Right hindlimb (tissue), 1 donor: ENCODE measurements at regions not wholly inside any gene's neighbourhood (a gene's known extent, or its start where the extent isn't known, plus 50 kb on each side); places are given as distances from the start of the nearest gene placed in this dataset.
"Not testable (repeated sequence)": the region's sequence is repeated elsewhere in the genome, so short reads cannot be mapped to it uniquely, and the experiment has no call there.

ENCODE experiments used
- DNase-seq: peaks from one replicate; pipeline ENCODE4 v3.0.0-alpha.2; 2018

GRCh38 chr12:131214936-131215335, 261.2 kb downstream of the ADGRD1 start:
- not testable (repeated sequence) for DNase-seq

DNA sequence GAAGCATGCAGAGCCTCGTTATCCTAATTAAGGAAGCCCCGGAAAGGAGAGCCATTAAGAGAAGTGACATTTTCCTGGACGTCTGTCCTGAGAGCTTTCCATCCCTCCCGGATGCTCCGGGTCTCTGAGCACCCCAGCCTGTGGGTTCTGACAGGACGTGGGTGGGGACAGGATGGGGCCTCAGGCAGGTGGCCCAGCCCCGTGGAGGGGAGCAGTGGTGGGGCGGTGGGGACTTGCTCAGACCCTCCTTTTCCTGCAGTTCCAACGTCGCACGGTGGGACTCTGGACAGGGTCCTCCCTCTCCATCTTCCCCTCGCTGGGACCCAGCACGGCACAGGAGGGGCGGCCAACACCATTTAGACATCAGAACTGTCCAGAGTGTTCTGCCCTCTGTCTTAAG, 262.9 kb downstream of the ADGRD1 start:
- not testable (repeated sequence) for DNase-seq

DNA sequence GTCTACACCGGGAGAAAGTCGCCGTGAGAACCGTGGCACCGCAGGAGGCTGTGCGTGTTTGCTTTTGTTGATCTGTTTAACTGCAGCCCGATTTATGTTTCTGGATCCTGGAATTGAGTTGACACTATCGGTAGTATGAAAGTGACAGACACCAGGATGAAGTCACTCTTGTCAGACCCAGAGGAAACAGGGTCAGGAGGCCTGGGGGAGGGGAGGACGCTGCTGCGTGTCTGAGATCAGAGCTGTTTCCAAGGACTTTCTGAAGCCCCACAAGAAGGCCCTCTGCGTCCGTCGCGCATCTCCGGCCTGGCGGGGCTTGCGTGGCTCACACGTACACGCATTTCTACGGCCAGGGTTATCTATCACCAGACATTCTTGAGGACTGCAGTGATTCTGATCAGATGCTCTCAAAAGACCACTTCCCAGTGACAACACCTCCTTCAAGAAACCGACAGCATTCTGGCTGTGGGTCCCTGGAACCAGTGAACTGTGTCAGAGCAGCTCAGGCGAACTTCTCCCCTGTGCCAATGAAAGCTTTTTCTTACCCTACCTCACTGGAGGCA, 263.4 kb downstream of the ADGRD1 start:
- DNase-seq = no peak

GRCh38 chr12:131218026-131218922, 264.6 kb downstream of the ADGRD1 start:
- DNase-seq = no peak

GRCh38 chr12:131218923-131219669, 265.4 kb downstream of the ADGRD1 start:
- no peak for DNase-seq

DNA sequence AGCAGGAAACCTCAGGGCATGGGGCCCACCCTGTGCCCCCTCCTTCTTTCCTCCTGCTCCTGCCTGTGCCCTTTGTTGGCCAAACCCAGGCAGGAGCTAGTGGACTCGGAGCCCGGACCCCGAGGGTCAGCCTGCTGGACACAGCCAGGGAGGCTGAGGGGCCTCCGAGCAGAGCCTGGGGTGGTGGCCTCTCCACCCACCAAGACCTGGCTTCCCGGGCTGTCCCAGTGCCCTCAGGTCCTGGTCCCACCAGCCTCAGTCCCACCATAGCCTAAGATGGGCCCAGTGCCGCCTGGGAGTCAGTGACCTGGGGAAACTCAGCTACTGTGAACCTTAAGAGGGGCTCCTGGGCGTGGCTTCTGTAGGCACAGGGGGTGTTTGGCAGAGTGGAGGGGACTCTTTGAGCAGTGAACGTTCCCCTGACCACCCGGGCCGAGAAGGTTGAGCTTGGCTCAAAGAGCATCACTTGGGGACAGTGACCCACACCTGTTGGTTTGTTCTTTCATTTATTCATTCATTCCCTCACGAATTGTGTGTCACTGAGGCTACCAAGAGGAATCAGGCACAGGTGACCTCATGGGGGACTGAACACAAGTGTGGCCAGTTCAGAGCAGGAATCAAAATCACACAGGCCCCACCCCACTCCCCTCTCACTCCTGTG, 266.1 kb downstream of the ADGRD1 start:
- DNase-seq = no peak

- DNase-seq = no peak
These were observed 266.6 kb downstream of the ADGRD1 start for GRCh38 chr12:131220331-131220685.

DNA sequence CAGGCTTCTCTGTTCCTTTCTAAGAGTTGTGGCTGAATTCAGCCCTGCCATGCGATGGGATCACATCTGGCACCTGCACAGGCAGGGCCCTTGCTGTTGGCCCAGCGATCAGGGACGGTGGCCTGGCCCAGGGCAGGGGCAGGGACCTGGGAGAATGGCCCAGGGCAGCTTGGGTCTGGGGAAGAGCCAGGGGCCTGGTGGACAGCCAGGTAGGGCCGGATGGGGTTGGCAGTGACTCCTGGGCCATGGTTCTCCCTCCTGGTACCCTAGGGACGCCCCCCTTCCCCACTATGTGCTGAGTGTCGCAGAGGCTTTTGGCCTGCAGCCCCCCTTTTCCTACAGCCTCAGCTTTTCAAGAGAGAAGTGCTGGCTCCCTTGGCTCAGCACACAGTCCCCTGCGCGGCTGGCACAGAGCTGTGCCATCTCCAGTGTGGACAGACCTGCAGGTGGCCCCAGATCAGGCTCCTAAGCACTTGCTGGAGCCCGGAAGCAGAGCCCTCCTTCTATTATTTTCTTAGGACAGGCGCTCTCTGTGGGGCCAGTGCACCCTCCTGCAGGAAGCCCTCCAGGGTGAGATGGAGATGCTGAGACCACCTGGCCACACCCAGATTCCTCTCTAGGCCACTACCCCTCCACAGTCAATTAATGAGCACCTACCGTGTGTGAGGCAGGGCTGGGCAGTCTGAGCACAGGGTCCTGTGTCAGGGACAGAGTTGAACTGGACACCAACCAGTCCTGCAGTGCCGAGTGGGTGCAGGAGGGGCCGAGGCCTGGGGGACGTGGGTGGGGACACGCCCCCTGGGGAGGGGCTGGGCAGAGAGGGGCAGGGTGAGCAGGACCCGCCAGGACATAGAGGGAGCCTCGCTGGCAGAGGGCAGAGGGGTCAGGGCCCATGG, 267.6 kb downstream of the ADGRD1 start:
- no peak for DNase-seq

- no peak for DNase-seq
These were observed 268.2 kb downstream of the ADGRD1 start for GRCh38 chr12:131221957-131222328.

- DNase-seq = peak; percentile 37
These were observed 268.8 kb downstream of the ADGRD1 start for GRCh38 chr12:131222329-131223139.

- no peak for DNase-seq
These were observed 269.6 kb downstream of the ADGRD1 start for GRCh38 chr12:131223171-131223761.

- DNase-seq = no peak
These were observed 270.1 kb downstream of the ADGRD1 start for GRCh38 chr12:131223791-131224225.

DNA sequence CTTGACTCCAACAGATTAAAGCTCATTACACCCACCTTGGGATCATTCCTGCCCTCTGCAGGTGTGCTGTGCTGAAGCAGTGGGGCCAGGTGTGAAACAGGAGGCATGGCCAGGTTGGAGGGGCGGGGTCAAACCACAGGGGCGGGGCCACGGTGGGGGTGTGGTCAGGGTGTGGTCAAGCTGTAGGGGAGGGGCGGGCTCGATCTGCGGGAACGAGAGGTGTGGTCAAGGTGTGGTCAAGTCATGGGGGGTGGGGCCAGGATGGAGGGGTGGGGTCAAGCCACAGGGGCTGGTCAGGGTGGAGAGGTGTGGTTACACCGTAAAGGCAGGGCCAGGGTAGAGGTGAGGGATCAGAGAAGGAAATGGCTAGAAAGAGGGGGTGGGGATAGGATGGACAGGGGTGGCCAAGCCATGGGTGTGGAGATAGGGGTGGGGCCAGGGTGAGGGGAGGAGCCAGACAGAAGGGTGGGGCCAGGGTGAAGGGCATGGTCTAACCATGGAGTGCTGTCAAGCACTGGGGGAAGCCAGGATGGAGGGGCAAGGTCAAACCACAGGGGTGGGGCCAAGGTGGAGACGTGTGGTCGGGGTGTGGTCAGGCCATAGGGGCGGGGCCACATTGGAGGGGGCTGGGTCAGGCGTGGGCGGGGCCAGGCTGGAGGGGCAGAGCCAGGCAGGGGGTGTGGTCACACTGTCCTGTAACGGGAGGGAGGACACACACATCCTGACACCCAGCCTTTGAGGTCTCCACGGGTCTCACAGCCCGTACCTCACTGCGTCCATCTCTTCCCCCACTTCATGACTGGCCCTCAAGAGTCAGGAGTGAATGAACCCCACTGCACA, 270.7 kb downstream of the ADGRD1 start:
- DNase-seq = not testable (repeated sequence)

GRCh38 chr12:131225066-131225380, 271.3 kb downstream of the ADGRD1 start:
- DNase-seq = not testable (repeated sequence)

DNA sequence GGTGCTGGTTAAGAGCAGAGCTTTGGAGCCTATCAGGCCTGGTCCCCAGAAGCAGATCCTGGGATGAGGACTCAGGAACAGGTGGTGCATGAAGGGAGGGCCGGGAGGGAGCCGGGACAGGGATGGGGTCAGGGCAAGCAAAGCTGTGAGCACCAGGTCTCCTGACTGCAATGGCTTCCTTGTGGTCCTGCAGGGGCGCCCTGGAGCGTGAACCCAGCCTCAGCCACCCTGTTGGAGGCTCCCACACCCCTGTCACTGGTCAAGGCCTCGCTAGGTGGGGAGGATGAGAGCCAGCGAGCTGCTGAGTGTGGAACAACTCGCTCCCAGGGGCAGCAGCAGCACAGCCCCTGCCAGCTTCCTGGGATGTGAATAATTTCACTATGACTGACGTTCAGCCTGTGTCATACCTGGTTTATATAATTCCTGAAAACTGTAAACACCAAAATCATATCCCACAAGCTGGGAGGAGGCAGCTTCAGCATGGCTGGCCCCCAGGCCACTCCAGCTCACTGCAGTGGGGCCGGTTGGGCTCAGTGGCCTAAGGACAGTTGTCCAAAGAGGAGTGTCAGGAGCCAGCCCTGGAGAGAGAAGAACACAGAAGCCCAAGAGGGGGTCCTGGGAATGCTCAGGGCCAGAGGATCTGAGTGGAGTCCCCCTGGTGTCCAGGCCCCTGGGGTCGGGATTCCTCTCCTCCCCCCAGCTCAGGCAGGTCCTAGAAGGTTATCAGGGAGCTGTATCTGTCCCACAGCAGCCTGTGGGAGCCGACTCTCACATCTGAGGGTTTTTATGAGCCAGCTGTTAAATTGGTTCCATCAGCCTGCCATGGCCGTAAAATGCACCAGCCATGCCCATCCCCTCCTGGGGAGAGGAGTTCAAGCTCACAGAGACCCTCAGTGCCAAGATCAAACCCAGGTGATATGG, 272.9 kb downstream of the ADGRD1 start:
- peak; percentile 12 for DNase-seq

- DNase-seq = not testable (repeated sequence)
These were observed 273.9 kb downstream of the ADGRD1 start for GRCh38 chr12:131227641-131228040.

DNA sequence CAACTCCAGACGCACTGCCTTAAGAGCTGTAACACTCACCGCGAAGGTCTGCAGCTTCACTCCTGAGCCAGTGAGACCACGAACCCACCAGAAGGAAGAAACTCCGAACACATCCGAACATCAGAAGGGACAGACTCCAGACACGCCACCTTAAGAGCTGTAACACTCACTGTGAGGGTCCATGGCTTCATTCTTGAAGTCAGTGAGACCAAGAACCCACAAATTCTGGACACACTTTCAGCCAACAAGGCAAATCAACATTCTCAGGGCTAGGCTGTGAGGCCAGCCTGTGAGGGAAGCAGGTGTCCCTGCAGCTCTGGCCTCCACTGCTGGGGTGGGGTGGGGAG, 275.3 kb downstream of the ADGRD1 start:
- not testable (repeated sequence) for DNase-seq

GRCh38 chr12:131229426-131230339, 276.0 kb downstream of the ADGRD1 start:
- peak; percentile 41 for DNase-seq
